ENCODE measurements at regions not wholly inside any gene's neighbourhood (a gene's known extent, or its start where the extent isn't known, plus 50 kb on each side); places are given as distances from the start of the nearest gene placed in this dataset.

DNA sequence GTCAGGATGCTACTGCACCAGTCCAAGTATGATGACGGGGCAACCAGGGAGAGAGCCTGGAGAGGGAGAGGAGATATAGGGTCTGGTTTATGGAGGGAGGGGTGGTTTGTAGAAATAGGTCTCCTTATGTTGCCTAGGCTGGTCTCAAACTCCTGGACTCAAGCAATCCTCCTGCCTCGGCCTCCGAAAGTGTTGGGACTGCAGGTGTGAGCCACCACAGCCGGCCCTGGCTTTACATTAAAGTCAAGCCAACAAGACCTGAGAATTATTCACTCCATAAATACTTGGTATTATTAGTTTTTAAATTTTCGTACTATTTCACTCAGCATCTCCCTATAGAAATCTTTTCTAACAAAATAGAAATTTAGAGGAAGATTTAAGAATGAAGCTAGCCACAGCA is 86.8 kb downstream of the MATN1 start:
- no peaks in the 10 kb centered on the region for H3K27me3 ChIP-seq (ENCODE audit: low read depth, low read length)
- H3K4me1 ChIP-seq (ENCODE audit: control insufficient read depth in 1 of 2, insufficient read depth in 2 of 2, low read length in 2 of 2) = peaks cover 0 to 5% of the 10 kb centered on the region in 2 donors
- H3K36me3 ChIP-seq (ENCODE audit: control insufficient read depth in 1 of 2, insufficient read depth in 2 of 2, low read length in 2 of 2) = no peaks in the 10 kb centered on the region
- H3K4me3 ChIP-seq (ENCODE audit: low read depth in 1 of 2, low read length in 2 of 2) = no peak overlapping the region
- no peaks in the 10 kb centered on the region for H3K9me3 ChIP-seq (ENCODE audit: control insufficient read depth in 1 of 2, low read length in 2 of 2)
- no peak overlapping the region for H3K27ac ChIP-seq (ENCODE audit: low read length)

DNA sequence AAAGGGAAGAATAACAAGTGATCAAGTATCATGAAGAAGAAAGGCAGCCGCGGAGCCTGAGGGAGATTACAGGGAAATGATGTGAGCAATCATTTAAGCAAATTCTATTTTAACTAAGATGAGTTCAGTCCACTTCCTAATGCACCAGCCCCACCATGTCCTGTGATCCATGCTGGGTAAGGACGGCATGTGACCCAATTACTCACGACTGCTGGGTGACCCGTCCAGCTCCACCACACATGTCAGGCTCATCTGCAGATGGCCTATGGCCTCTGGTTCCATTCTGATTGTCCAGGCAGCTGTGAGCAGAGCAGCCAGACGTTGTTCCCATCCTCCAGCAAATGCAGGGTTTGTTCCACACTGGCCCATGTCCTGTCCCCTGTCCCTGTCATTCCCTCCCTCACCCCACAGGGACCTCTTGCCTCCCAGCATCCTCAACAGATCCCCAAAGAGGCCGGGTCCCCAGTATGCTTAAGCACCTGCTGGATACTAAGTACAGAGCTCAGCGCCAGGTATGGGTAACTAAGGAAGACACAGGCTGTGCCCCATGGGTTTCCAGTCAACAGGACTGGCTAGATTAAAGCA is 87.9 kb downstream of the MATN1 start:
- Histone ChIP-seq H3K4me1 (ENCODE audit: control insufficient read depth in 1 of 2, insufficient read depth in 2 of 2, low read length in 2 of 2) (peaks cover 0 to 5% of the 10 kb centered on the region in 2 donors), H3K27ac (ENCODE audit: low read length) (no peak overlapping the region), H3K27me3 (ENCODE audit: low read depth, low read length) (no peaks in the 10 kb centered on the region), H3K36me3 (ENCODE audit: control insufficient read depth in 1 of 2, insufficient read depth in 2 of 2, low read length in 2 of 2) (no peaks in the 10 kb centered on the region), H3K4me3 (ENCODE audit: low read depth in 1 of 2, low read length in 2 of 2) (no peak overlapping the region), H3K9me3 (ENCODE audit: control insufficient read depth in 1 of 2, low read length in 2 of 2) (no peaks in the 10 kb centered on the region)

DNA sequence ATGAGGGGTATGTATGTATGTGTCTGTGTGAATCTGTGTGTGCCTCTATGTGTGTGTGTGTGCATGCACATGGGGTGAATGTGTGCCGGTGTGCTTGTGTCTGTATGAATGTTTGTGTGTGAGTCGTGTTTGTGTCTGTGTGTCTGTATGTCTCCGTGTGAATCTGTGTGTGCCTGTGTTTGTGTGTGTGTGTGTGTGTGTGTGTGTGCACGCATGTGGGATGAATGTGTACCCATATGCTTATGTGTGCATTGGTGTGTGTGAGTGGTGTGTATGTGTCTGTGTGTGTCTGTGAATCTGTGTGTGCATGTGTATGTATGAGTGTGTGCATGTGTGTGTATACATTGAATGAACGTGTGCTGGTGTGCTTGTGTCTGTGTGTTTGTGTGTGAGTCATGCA is 88.9 kb downstream of the MATN1 start:
- Histone ChIP-seq H3K4me1 (ENCODE audit: control insufficient read depth in 1 of 2, insufficient read depth in 2 of 2, low read length in 2 of 2) (peaks cover 0 to 5% of the 10 kb centered on the region in 2 donors), H3K27ac (ENCODE audit: low read length) (no peak overlapping the region), H3K4me3 (ENCODE audit: low read depth in 1 of 2, low read length in 2 of 2) (no peak overlapping the region), H3K27me3 (ENCODE audit: low read depth, low read length) (no peaks in the 10 kb centered on the region), H3K9me3 (ENCODE audit: control insufficient read depth in 1 of 2, low read length in 2 of 2) (no peaks in the 10 kb centered on the region), H3K36me3 (ENCODE audit: control insufficient read depth in 1 of 2, insufficient read depth in 2 of 2, low read length in 2 of 2) (no peaks in the 10 kb centered on the region)

DNA sequence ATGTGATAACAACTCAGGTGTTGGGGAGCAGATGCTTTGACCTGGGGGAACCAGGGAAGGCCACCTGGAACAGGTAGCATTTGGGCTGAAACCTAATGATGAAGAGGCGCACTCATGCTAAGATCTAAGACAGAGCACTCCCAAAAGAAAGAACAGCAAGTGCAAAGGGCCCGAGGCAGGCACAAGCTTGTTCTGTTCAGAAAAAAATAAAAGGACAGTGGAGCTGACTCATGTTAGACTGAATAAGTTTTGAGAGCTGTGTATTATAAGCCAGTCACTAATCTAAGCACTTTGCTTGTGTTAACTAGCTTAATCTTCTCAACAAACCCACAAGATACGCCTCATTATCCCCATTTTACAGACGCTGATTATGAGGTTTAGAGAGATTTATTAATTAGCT is 90.1 kb downstream of the MATN1 start:
- Histone ChIP-seq H3K4me1 (ENCODE audit: control insufficient read depth in 1 of 2, insufficient read depth in 2 of 2, low read length in 2 of 2) (peaks cover 0 to 5% of the 10 kb centered on the region in 2 donors), H3K36me3 (ENCODE audit: control insufficient read depth in 1 of 2, insufficient read depth in 2 of 2, low read length in 2 of 2) (no peaks in the 10 kb centered on the region), H3K9me3 (ENCODE audit: control insufficient read depth in 1 of 2, low read length in 2 of 2) (no peaks in the 10 kb centered on the region), H3K4me3 (ENCODE audit: low read depth in 1 of 2, low read length in 2 of 2) (no peak overlapping the region), H3K27ac (ENCODE audit: low read length) (no peak overlapping the region), H3K27me3 (ENCODE audit: low read depth, low read length) (no peaks in the 10 kb centered on the region)

DNA sequence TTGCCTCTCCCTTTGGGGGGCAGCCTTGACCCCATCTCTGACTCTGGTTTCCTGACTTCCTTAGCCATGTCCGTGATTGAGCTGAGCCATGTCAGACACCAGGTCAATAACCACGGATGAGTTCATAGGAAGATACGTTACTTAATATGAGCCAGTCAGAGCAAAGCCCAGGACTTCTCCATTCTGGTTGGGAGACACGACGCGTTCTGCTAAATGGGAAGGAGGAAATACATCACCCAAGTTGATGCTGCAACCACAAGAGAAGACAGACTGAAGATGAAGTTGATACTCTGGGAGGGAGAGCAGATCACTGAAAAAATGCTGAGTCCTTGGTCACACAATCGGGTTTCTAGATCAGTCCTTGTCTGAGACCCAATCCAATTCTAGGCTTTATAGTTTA is 90.9 kb downstream of the MATN1 start:
- Histone ChIP-seq H3K9me3 (ENCODE audit: control insufficient read depth in 1 of 2, low read length in 2 of 2) (peaks cover 0 to 6% of the 10 kb centered on the region in 2 donors), H3K4me1 (ENCODE audit: control insufficient read depth in 1 of 2, insufficient read depth in 2 of 2, low read length in 2 of 2) (peaks cover 0 to 4% of the 10 kb centered on the region in 2 donors), H3K27ac (ENCODE audit: low read length) (no peak overlapping the region), H3K4me3 (ENCODE audit: low read depth in 1 of 2, low read length in 2 of 2) (no peak overlapping the region), H3K27me3 (ENCODE audit: low read depth, low read length) (no peaks in the 10 kb centered on the region), H3K36me3 (ENCODE audit: control insufficient read depth in 1 of 2, insufficient read depth in 2 of 2, low read length in 2 of 2) (no peaks in the 10 kb centered on the region)

DNA sequence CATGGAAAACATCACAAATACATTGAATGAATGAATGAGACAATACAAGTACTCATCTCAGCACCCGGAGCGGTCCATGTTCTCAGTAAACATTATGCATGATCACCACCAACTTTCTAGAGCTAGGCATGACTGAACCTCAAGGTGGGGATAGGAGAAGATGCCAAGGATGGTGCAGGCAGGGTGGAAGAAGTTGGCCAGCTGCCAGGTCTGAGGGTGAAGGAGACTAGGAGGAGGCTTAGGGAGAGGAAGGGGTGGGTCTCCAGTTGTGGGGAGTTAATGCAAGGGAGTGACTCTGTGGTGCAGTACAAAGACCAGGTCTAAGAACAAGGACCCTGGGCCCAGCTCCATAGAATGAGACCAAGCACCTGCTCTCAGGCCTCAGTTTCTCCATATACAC is 91.7 kb downstream of the MATN1 start:
- Histone ChIP-seq H3K4me3 (ENCODE audit: low read depth in 1 of 2, low read length in 2 of 2) (no peak overlapping the region), H3K27ac (ENCODE audit: low read length) (no peak overlapping the region), H3K4me1 (ENCODE audit: control insufficient read depth in 1 of 2, insufficient read depth in 2 of 2, low read length in 2 of 2) (no peaks in the 10 kb centered on the region), H3K36me3 (ENCODE audit: control insufficient read depth in 1 of 2, insufficient read depth in 2 of 2, low read length in 2 of 2) (no peaks in the 10 kb centered on the region), H3K9me3 (ENCODE audit: control insufficient read depth in 1 of 2, low read length in 2 of 2) (peaks cover 0 to 11% of the 10 kb centered on the region in 2 donors), H3K27me3 (ENCODE audit: low read depth, low read length) (no peaks in the 10 kb centered on the region)

DNA sequence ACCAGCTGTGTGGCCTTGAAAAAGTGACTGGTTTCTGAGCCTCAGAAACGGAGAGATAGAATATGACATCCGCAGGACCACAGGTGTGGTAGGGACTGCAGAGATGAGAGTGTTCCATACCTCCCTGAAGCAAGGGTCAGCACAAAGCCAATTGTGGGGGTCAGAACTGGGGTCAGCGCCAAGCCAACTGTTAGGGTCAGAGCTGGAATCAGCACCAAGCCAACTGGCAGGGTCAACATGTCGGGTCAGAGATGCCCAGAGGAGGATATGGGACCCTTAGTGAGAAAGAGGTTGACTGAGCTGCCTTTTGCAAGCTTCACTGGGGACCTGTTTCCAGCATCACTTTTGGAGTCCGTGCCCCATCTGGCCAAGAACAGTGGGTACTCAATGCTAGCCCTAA is 93.9 kb downstream of the MATN1 start:
- no peaks in the 10 kb centered on the region for H3K27me3 ChIP-seq (ENCODE audit: low read depth, low read length)
- H3K4me1 ChIP-seq (ENCODE audit: control insufficient read depth in 1 of 2, insufficient read depth in 2 of 2, low read length in 2 of 2) = no peaks in the 10 kb centered on the region
- no peak overlapping the region for H3K4me3 ChIP-seq (ENCODE audit: low read depth in 1 of 2, low read length in 2 of 2)
- peaks cover 0 to 11% of the 10 kb centered on the region in 2 donors for H3K9me3 ChIP-seq (ENCODE audit: control insufficient read depth in 1 of 2, low read length in 2 of 2)
- H3K27ac ChIP-seq (ENCODE audit: low read length) = no peak overlapping the region
- H3K36me3 ChIP-seq (ENCODE audit: control insufficient read depth in 1 of 2, insufficient read depth in 2 of 2, low read length in 2 of 2) = no peaks in the 10 kb centered on the region

DNA sequence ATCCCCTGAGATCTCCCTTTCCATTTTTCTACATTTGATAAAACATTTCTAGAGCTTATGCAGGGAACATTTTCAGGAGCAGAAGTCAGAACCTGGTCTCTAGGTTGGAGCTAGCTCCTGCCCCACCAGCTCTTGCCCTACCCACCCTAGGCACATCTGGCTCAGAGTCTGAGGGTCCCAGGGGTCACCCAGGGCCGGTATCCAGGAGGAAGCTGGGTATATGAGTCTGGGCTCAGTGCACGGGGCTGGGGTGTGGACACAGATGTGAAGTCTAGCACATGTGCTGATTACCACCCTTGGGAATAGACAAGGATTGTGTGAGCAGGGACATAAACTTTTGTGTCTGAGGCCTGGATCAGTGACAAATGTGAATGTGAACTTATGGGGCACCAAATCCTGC is 95.4 kb downstream of the MATN1 start:
- no peaks in the 10 kb centered on the region for H3K36me3 ChIP-seq (ENCODE audit: control insufficient read depth in 1 of 2, insufficient read depth in 2 of 2, low read length in 2 of 2)
- H3K4me3 ChIP-seq (ENCODE audit: low read depth in 1 of 2, low read length in 2 of 2) = no peak overlapping the region
- H3K9me3 ChIP-seq (ENCODE audit: control insufficient read depth in 1 of 2, low read length in 2 of 2) = peaks cover 6 to 20% of the 10 kb centered on the region in 2 donors
- H3K4me1 ChIP-seq (ENCODE audit: control insufficient read depth in 1 of 2, insufficient read depth in 2 of 2, low read length in 2 of 2) = no peaks in the 10 kb centered on the region
- no peak overlapping the region for H3K27ac ChIP-seq (ENCODE audit: low read length)
- H3K27me3 ChIP-seq (ENCODE audit: low read depth, low read length) = no peaks in the 10 kb centered on the region

DNA sequence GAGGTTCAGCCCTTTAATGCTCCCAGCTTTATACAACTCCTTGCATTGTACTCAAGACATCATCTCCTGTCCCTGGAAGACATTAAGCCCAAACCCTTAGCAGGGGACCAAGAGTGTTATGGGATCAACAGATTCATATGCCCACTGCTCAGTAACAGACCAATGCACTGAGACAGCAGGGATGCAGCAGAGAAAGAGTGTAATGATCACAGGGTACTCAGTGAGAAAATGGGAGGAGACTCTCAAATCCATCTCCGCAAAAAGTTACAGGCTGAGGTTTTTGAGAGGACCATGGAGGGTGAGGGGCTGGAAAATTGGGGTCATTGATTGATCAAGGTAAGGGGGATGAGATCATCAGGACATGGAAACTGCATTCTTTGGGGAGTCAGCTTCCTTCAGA is 96.2 kb downstream of the MATN1 start:
- Histone ChIP-seq H3K36me3 (ENCODE audit: control insufficient read depth in 1 of 2, insufficient read depth in 2 of 2, low read length in 2 of 2) (no peaks in the 10 kb centered on the region), H3K27me3 (ENCODE audit: low read depth, low read length) (no peaks in the 10 kb centered on the region), H3K4me1 (ENCODE audit: control insufficient read depth in 1 of 2, insufficient read depth in 2 of 2, low read length in 2 of 2) (no peaks in the 10 kb centered on the region), H3K4me3 (ENCODE audit: low read depth in 1 of 2, low read length in 2 of 2) (no peak overlapping the region), H3K27ac (ENCODE audit: low read length) (no peak overlapping the region), H3K9me3 (ENCODE audit: control insufficient read depth in 1 of 2, low read length in 2 of 2) (peaks cover 8 to 28% of the 10 kb centered on the region in 2 donors)

DNA sequence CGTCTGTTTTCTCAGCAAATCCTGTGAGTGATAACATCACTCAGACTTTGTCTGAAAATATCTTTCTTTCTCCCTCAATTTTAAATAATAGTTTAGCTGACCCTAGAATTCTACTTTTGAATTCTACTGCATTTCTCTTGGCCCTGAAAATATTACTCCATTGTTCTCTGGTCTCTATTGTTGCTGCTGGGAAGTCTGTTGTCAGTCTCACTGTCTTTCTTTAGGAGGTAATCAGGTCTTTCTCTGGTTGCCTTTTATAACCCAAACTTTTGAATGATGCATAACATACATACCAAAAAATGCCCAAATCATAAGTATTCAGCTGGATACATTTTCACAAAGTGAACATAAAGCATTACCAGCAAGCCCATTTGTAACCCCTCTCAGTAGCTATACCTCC is 100.0 kb downstream of the MATN1 start:
- Histone ChIP-seq H3K27ac (ENCODE audit: low read length) (no peak overlapping the region), H3K4me1 (ENCODE audit: control insufficient read depth in 1 of 2, insufficient read depth in 2 of 2, low read length in 2 of 2) (no peaks in the 10 kb centered on the region), H3K27me3 (ENCODE audit: low read depth, low read length) (no peaks in the 10 kb centered on the region), H3K4me3 (ENCODE audit: low read depth in 1 of 2, low read length in 2 of 2) (no peak overlapping the region), H3K9me3 (ENCODE audit: control insufficient read depth in 1 of 2, low read length in 2 of 2) (peaks cover 8 to 28% of the 10 kb centered on the region in 2 donors), H3K36me3 (ENCODE audit: control insufficient read depth in 1 of 2, insufficient read depth in 2 of 2, low read length in 2 of 2) (no peaks in the 10 kb centered on the region)

DNA sequence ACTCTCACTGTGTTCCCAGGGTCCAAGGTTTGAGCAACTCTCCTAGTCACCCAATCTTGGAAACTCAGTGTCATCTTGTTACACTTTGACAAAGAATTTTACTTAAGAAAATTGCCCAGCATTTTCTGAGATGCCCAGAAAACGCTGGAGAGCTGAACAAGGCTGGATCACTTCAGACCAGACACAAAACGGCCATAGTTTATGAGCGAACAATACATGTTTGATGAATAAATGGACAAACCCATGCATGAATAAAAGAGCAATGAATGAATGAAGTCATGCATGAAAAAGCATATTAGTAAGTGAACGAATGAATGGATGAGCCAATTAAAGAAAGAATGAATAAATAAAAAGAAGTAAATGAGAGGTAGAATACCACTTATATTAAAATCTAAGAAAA is 103.8 kb downstream of the MATN1 start:
- peaks cover 8 to 17% of the 10 kb centered on the region in 2 donors for H3K9me3 ChIP-seq (ENCODE audit: control insufficient read depth in 1 of 2, low read length in 2 of 2)
- H3K4me3 ChIP-seq (ENCODE audit: low read depth in 1 of 2, low read length in 2 of 2) = no peak overlapping the region
- no peak overlapping the region for H3K27ac ChIP-seq (ENCODE audit: low read length)
- no peaks in the 10 kb centered on the region for H3K4me1 ChIP-seq (ENCODE audit: control insufficient read depth in 1 of 2, insufficient read depth in 2 of 2, low read length in 2 of 2)
- no peaks in the 10 kb centered on the region for H3K36me3 ChIP-seq (ENCODE audit: control insufficient read depth in 1 of 2, insufficient read depth in 2 of 2, low read length in 2 of 2)
- H3K27me3 ChIP-seq (ENCODE audit: low read depth, low read length) = no peaks in the 10 kb centered on the region

DNA sequence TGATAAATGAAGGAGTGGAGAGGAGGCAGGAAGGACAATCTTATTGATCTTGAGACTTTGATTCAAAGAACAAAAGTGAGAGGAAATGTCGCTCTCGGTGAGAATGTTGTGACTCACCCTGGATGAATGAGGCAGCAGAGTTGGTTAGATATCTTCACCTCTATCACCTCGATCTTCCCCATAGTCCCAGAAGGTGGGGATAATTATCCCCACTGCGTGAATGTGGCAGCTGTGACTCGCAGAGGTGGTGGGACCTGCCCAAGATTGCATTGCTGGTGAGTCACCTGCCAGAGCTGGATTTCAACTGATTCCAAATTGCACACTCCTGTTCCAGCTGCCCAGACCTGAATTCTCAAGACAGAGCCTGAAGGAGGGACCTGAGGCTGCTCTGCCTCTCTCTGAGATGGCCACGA is 105.0 kb downstream of the MATN1 start:
- Histone ChIP-seq H3K4me1 (ENCODE audit: control insufficient read depth in 1 of 2, insufficient read depth in 2 of 2, low read length in 2 of 2) (no peaks in the 10 kb centered on the region), H3K9me3 (ENCODE audit: control insufficient read depth in 1 of 2, low read length in 2 of 2) (peaks cover 5 to 11% of the 10 kb centered on the region in 2 donors), H3K27me3 (ENCODE audit: low read depth, low read length) (no peaks in the 10 kb centered on the region), H3K36me3 (ENCODE audit: control insufficient read depth in 1 of 2, insufficient read depth in 2 of 2, low read length in 2 of 2) (no peaks in the 10 kb centered on the region), H3K27ac (ENCODE audit: low read length) (no peak overlapping the region), H3K4me3 (ENCODE audit: low read depth in 1 of 2, low read length in 2 of 2) (no peak overlapping the region)
